CD14-positive monocyte (primary cell): ENCODE measurements at regions not wholly inside any gene's neighbourhood (a gene's known extent, or its start where the extent isn't known, plus 50 kb on each side); places are given as distances from the start of the nearest gene placed in this dataset.

Experiments
- DNase-seq, 3 donors: peaks; one replicate each; pipeline ENCODE4 v3.0.0-alpha.2; 2011 to 2022
- H2AFZ ChIP-seq: 2 replicates; pipeline ENCODE4 v1.6.0; 2012; ENCODE audit warnings: mild to moderate bottlenecking, low read depth, low read length, inconsistent platforms; ENCODE audit not compliant: insufficient read depth, poor library complexity, severe bottlenecking
- H3K27ac ChIP-seq, 2 donors: 1 replicate in 1 of 2; 2 replicates in 1 of 2; pipeline ENCODE4 v1.5.1; 2012 to 2013; ENCODE audit warnings: low read length in 2 of 2, control low read depth in 1 of 2, inconsistent platforms in 1 of 2, low read depth in 1 of 2, mild to moderate bottlenecking in 1 of 2
- H3K27me3 ChIP-seq, 2 donors: one replicate each; pipeline versions ENCODE4 v1.6.0 to v1.6.1; 2011 to 2013; ENCODE audit warnings: low read length in 2 of 2; ENCODE audit not compliant: control insufficient read depth in 2 of 2, insufficient read depth in 2 of 2
- H3K36me3 ChIP-seq, 2 donors: replicated peaks in 1 of 2; 1 replicate in 1 of 2; 2 replicates in 1 of 2; pipeline versions ENCODE4 v1.5.1 to v1.6.1; 2012 to 2013; ENCODE audit warnings: low read length in 2 of 2, control low read depth in 1 of 2, inconsistent platforms in 1 of 2, mild to moderate bottlenecking in 1 of 2; ENCODE audit not compliant: insufficient read depth in 2 of 2, control insufficient read depth in 1 of 2
- H3K4me1 ChIP-seq, 2 donors: 1 replicate in 1 of 2; 2 replicates in 1 of 2; pipeline versions ENCODE4 v1.5.1 to v1.6.1; 2012 to 2013; ENCODE audit warnings: low read length in 2 of 2, control low read depth in 1 of 2, inconsistent platforms in 1 of 2, mild to moderate bottlenecking in 1 of 2, moderate library complexity in 1 of 2; ENCODE audit not compliant: insufficient read depth in 2 of 2, control insufficient read depth in 1 of 2
- H3K4me2 ChIP-seq: replicated peaks from 2 replicates; pipeline ENCODE3; 2012; ENCODE audit warnings: low read length, moderate library complexity, mild to moderate bottlenecking; ENCODE audit not compliant: poor library complexity, severe bottlenecking; ENCODE audit errors: extremely low read depth
- H3K4me3 ChIP-seq, 3 experiments: fragments of 200-600 bp in 1 of 3; sonication (generic) in 1 of 3; replicated peaks in 1 of 3; 1 replicate in 2 of 3; 2 replicates in 1 of 3; pipeline ENCODE4 v1.5.1; 2011 to 2013; ENCODE audit warnings: low read length in 3 of 3, mild to moderate bottlenecking in 3 of 3, control low read depth in 2 of 3, low read depth in 2 of 3, inconsistent platforms in 1 of 3, moderate library complexity in 1 of 3
- H3K79me2 ChIP-seq: 2 replicates; pipeline ENCODE4 v1.6.0; 2012; ENCODE audit warnings: mild to moderate bottlenecking, control low read depth, inconsistent platforms, low read length, moderate library complexity; ENCODE audit not compliant: insufficient read depth
- H3K9ac ChIP-seq: 2 replicates; pipeline ENCODE4 v1.6.0; 2017; ENCODE audit warnings: low read length, mild to moderate bottlenecking; ENCODE audit not compliant: insufficient read depth, poor library complexity, severe bottlenecking
- H3K9me3 ChIP-seq, 2 donors: replicated peaks in 1 of 2; 1 replicate in 1 of 2; 2 replicates in 1 of 2; pipeline versions ENCODE4 v1.5.1 to v1.6.1; 2012 to 2013; ENCODE audit warnings: low read length in 2 of 2, control low read depth in 1 of 2; ENCODE audit not compliant: control insufficient read depth in 1 of 2, insufficient read depth in 1 of 2
- H4K20me1 ChIP-seq: 2 replicates; pipeline ENCODE4 v1.6.0; 2012; ENCODE audit warnings: mild to moderate bottlenecking, low read length, control low read depth, moderate library complexity; ENCODE audit not compliant: insufficient read depth
- H3K27ac Mint-ChIP-seq, 7 donors: one replicate each; pipeline ENCODE4 v1.8.0; 2020; ENCODE audit warnings: mild to moderate bottlenecking in 7 of 7, mixed read lengths in 7 of 7, moderate library complexity in 6 of 7, inconsistent platforms in 2 of 7
- H3K27me3 Mint-ChIP-seq, 3 donors: one replicate each; pipeline ENCODE4 v1.8.0; 2021 to 2022; ENCODE audit warnings: low read depth in 3 of 3, mild to moderate bottlenecking in 3 of 3, mixed read lengths in 3 of 3, moderate library complexity in 3 of 3, inconsistent platforms in 1 of 3
- H3K36me3 Mint-ChIP-seq, 2 donors: one replicate each; pipeline ENCODE4 v1.8.0; 2020; ENCODE audit warnings: mixed read lengths in 2 of 2, inconsistent platforms in 1 of 2, mild to moderate bottlenecking in 1 of 2
- H3K4me1 Mint-ChIP-seq: one replicate; pipeline ENCODE4 v1.8.0; 2020; ENCODE audit warnings: mild to moderate bottlenecking, mixed read lengths
- H3K4me3 Mint-ChIP-seq, 2 donors: one replicate each; pipeline ENCODE4 v1.8.0; 2020; ENCODE audit warnings: mild to moderate bottlenecking in 2 of 2, mixed read lengths in 2 of 2, moderate library complexity in 1 of 2
- H3K9me3 Mint-ChIP-seq, 7 donors: one replicate each; pipeline ENCODE4 v1.8.0; 2020 to 2022; ENCODE audit warnings: mixed read lengths in 7 of 7, mild to moderate bottlenecking in 6 of 7, moderate library complexity in 6 of 7, inconsistent platforms in 2 of 7
- WGBS: methylation state at CpG from one replicate; pipeline ENCODE4 v1.1.5; 2013; ENCODE audit warnings: missing lambda C conversion rate; ENCODE audit not compliant: insufficient coverage; 5-methylcytosine and 5-hydroxymethylcytosine counted together
- intact Hi-C, 2 donors: fragments of 100-400 bp; cut with micrococcal nuclease; formaldehyde crosslinking; loops; one replicate each; pipeline versions ENCODE4 v1.15.0 to v1.15.1; 2023
- TF ChIP-seq, protein P1 (sequence below): fragments of 200-600 bp; IDR thresholded peaks from one replicate; pipeline ENCODE4 v1.8.0; 2022; ENCODE audit warnings: antibody characterized with exemption, mild to moderate bottlenecking

DNA sequence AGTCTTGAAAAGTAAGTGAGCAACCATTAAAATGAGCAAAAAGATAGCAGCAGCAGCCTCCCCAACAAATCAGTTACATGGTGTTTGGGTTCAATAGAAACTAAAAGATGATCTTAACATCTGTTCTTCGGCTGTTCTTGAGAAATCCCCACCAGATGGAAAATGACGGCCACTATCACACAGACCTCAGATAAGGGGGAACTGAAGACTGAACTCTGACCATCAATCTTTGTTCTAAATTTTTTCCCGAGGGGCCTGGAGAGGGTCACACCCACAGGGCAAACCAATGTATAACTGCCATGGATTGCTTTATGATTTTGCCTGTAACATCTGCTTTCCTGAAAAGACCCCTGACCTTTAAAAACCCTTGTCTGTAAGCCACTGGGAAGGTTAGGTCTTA, 624.8 kb upstream of the KIRREL3 start:
- Histone ChIP-seq H3K79me2 (no peaks in the 10 kb centered on the region), H3K9me3 (no peaks in the 10 kb centered on the region), H3K27me3 (no peaks in the 10 kb centered on the region), H3K9ac (no peak overlapping the region), H3K27ac (no peak overlapping the region), H4K20me1 (no peaks in the 10 kb centered on the region), H3K4me3 (no peak overlapping the region), H3K4me1 (no peaks in the 10 kb centered on the region), H3K36me3 (no peaks in the 10 kb centered on the region), H2AFZ (no peak overlapping the region), H3K4me2 (no peak overlapping the region)
- Mint-ChIP-seq H3K27me3 (no peaks in the 10 kb centered on the region), H3K4me1 (peaks cover 3% of the 10 kb centered on the region), H3K9me3 (peaks cover 0 to 3% (median 0%) of the 10 kb centered on the region in 7 donors), H3K27ac (no peak overlapping the region), H3K4me3 (no peak overlapping the region), H3K36me3 (no peaks in the 10 kb centered on the region)
- intact Hi-C loops = no loop called here
- DNase-seq = no peak
- 60% methylated on average over 1 of the region's 3 CpGs for WGBS
- TF ChIP-seq, protein P1, sequence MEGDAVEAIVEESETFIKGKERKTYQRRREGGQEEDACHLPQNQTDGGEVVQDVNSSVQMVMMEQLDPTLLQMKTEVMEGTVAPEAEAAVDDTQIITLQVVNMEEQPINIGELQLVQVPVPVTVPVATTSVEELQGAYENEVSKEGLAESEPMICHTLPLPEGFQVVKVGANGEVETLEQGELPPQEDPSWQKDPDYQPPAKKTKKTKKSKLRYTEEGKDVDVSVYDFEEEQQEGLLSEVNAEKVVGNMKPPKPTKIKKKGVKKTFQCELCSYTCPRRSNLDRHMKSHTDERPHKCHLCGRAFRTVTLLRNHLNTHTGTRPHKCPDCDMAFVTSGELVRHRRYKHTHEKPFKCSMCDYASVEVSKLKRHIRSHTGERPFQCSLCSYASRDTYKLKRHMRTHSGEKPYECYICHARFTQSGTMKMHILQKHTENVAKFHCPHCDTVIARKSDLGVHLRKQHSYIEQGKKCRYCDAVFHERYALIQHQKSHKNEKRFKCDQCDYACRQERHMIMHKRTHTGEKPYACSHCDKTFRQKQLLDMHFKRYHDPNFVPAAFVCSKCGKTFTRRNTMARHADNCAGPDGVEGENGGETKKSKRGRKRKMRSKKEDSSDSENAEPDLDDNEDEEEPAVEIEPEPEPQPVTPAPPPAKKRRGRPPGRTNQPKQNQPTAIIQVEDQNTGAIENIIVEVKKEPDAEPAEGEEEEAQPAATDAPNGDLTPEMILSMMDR = no peak

DNA sequence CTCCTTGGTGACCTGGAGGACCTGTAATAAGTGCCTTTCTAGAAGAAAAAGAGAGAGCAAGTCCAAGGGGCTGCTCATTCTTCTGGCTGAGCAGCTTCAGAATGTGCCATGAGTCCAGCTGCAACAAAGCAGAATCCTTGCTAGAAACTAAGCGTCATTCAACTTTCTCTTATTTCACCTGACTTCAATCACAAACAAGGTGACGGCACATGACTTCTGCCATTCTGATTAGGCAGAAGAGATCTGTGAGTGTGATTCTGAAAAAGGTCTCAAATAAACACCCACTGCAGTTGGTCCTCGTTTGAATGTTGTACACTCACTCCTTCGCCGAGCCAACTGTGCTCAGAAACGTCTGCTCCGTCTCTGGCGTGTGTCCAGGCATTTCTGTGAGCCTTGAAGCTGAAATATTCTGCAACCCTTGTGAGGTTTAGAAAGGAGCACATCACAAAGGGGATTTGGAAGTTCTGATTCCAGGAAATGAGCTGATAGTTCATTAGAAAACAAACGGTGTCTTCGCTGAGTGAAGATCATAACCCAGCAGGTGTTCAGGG, 623.8 kb upstream of the KIRREL3 start:
- no peak for DNase-seq
- H3K79me2 ChIP-seq = no peaks in the 10 kb centered on the region
- no peak overlapping the region for H3K4me3 ChIP-seq
- TF ChIP-seq, protein P1 = no peak
- H3K27me3 ChIP-seq = no peaks in the 10 kb centered on the region
- no peak overlapping the region for H3K27ac ChIP-seq
- Mint-ChIP-seq H3K4me3 (no peak overlapping the region), H3K27ac (no peak overlapping the region), H3K27me3 (no peaks in the 10 kb centered on the region), H3K9me3 (peaks cover 0 to 3% (median 0%) of the 10 kb centered on the region in 7 donors), H3K4me1 (peaks cover 4% of the 10 kb centered on the region), H3K36me3 (no peaks in the 10 kb centered on the region)
- intact Hi-C loops = no loop called here
- no peaks in the 10 kb centered on the region for H3K4me1 ChIP-seq
- no peaks in the 10 kb centered on the region for H4K20me1 ChIP-seq
- 82% methylated on average over 6 of the region's 10 CpGs for WGBS
- H2AFZ ChIP-seq = no peak overlapping the region
- no peak overlapping the region for H3K4me2 ChIP-seq
- H3K36me3 ChIP-seq = no peaks in the 10 kb centered on the region
- no peaks in the 10 kb centered on the region for H3K9me3 ChIP-seq
- no peak overlapping the region for H3K9ac ChIP-seq
